ENCODE measurements at regions not wholly inside any gene's neighbourhood (a gene's known extent, or its start where the extent isn't known, plus 50 kb on each side); places are given as distances from the start of the nearest gene placed in this dataset.

DNA sequence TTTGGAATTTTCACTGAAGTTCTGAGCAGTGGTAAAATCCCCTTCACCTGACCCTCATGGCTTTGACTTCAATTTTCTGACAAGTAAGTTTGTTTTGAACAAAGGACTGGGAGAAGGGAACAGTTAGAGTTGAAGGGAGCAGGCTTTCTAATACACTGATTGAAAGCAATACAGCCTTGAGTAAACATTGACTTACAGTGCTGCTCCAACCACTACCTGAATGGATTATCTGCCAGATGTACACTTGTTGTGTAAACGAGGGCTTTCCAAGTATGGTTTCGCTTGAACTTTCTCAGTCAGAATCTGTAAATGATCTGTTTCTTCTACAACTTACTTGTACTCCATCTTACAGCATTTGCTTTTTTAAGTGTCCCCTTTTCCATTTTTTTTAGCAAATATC is 1414.9 kb upstream of the NUDT12 start:
- TF ChIP-seq, protein P1, sequence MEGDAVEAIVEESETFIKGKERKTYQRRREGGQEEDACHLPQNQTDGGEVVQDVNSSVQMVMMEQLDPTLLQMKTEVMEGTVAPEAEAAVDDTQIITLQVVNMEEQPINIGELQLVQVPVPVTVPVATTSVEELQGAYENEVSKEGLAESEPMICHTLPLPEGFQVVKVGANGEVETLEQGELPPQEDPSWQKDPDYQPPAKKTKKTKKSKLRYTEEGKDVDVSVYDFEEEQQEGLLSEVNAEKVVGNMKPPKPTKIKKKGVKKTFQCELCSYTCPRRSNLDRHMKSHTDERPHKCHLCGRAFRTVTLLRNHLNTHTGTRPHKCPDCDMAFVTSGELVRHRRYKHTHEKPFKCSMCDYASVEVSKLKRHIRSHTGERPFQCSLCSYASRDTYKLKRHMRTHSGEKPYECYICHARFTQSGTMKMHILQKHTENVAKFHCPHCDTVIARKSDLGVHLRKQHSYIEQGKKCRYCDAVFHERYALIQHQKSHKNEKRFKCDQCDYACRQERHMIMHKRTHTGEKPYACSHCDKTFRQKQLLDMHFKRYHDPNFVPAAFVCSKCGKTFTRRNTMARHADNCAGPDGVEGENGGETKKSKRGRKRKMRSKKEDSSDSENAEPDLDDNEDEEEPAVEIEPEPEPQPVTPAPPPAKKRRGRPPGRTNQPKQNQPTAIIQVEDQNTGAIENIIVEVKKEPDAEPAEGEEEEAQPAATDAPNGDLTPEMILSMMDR (conservative IDR thresholded peaks at IDR 0.05; ENCODE audit: low read depth, low read length): no peak
- no peak for TF ChIP-seq EZH2 (IDR thresholded peaks at IDR 0.05; ENCODE audit: borderline replicate concordance, low read depth, low read length, poor library complexity, severe bottlenecking)

Measured in A673 (cell line).